IMR-90 (cell line): ENCODE measurements at regions not wholly inside any gene's neighbourhood (a gene's known extent, or its start where the extent isn't known, plus 50 kb on each side); places are given as distances from the start of the nearest gene placed in this dataset.

Experiments used
- ATAC-seq: fragments of 200-7000 bp; cut with Tn5 transposase; 2 replicates; pipeline ENCODE4 v1.9.1; 2020; ENCODE audit warnings: low read depth, mild to moderate bottlenecking, moderate library complexity
- BruUV-seq: library from RNA; stranded (reverse); fragments of 400-500 nt; replicated peaks from 2 replicates; lab custom pipeline; 2021; lab: Mats Ljungman, UMichigan
- CTCF ChIA-PET: fragments of 300-600 bp; formaldehyde crosslinking; extraction: SDS; loops from one replicate; lab custom pipeline; 2021; ENCODE audit warnings: antibody characterized with exemption; lab: Yijun Ruan, JAX
- POLR2A ChIA-PET: fragments of 300-600 bp; sonication (Branson Sonifier 250); formaldehyde crosslinking; loops from one replicate; lab custom pipeline; 2022; ENCODE audit warnings: antibody characterized with exemption; ENCODE audit not compliant: unreplicated experiment; lab: Charles Lee
- DNase-seq: peaks from one replicate; pipeline ENCODE4 v3.0.0; 2013
- H2AFZ ChIP-seq: replicated peaks from 2 replicates; pipeline ENCODE3; 2013; ENCODE audit warnings: low read length, mild to moderate bottlenecking; ENCODE audit not compliant: poor library complexity
- H2AK5ac ChIP-seq: 2 replicates; pipeline ENCODE4 v1.6.1; 2013; ENCODE audit warnings: low read depth, low read length, inconsistent platforms
- H2AK9ac ChIP-seq: replicated peaks from 2 replicates; pipeline ENCODE3; 2013; ENCODE audit warnings: mild to moderate bottlenecking, low read depth, low read length, moderate library complexity; ENCODE audit not compliant: poor library complexity
- H2BK120ac ChIP-seq: 2 replicates; pipeline ENCODE4 v1.6.1; 2013; ENCODE audit warnings: low read depth, low read length, inconsistent platforms
- H2BK15ac ChIP-seq: 3 replicates; pipeline ENCODE4 v1.6.1; 2013; ENCODE audit warnings: low read depth, low read length, inconsistent platforms
- H2BK20ac ChIP-seq: 2 replicates; pipeline ENCODE4 v1.6.1; 2013; ENCODE audit warnings: low read depth, mild to moderate bottlenecking, inconsistent platforms, low read length, moderate library complexity
- H2BK5ac ChIP-seq: 2 replicates; pipeline ENCODE4 v1.6.1; 2013; ENCODE audit warnings: mild to moderate bottlenecking, low read depth, low read length, inconsistent platforms; ENCODE audit not compliant: poor library complexity, severe bottlenecking
- H3K14ac ChIP-seq: replicated peaks from 2 replicates; pipeline ENCODE4 v1.6.1; 2013; ENCODE audit warnings: low read depth, low read length, inconsistent platforms
- H3K18ac ChIP-seq: 2 replicates; pipeline ENCODE4 v1.6.1; 2013; ENCODE audit warnings: low read depth, low read length, control low read depth
- H3K23ac ChIP-seq: 2 replicates; pipeline ENCODE4 v1.6.1; 2013; ENCODE audit warnings: low read depth, low read length, inconsistent platforms
- H3K27ac ChIP-seq: 2 replicates; pipeline ENCODE4 v1.5.1; 2013; ENCODE audit warnings: mild to moderate bottlenecking, control low read depth, low read length; ENCODE audit not compliant: insufficient read depth
- H3K27me3 ChIP-seq: 2 replicates; pipeline ENCODE4 v1.6.1; 2013; ENCODE audit warnings: low read length; ENCODE audit not compliant: control insufficient read depth, insufficient read depth
- H3K36me3 ChIP-seq: 2 replicates; pipeline ENCODE4 v1.6.1; 2013; ENCODE audit warnings: low read length, mixed read lengths; ENCODE audit not compliant: control insufficient read depth, insufficient read depth
- H3K4ac ChIP-seq: 2 replicates; pipeline ENCODE4 v1.6.1; 2013; ENCODE audit warnings: low read depth, low read length, inconsistent platforms
- H3K4me1 ChIP-seq: 2 replicates; pipeline ENCODE4 v1.6.1; 2013; ENCODE audit warnings: low read length, mixed read lengths; ENCODE audit not compliant: control insufficient read depth, insufficient read depth
- H3K4me2 ChIP-seq: 2 replicates; pipeline ENCODE4 v1.6.1; 2013; ENCODE audit warnings: low read depth, mild to moderate bottlenecking, control low read depth, low read length, moderate library complexity
- H3K4me3 ChIP-seq: 2 replicates; pipeline ENCODE4 v1.5.1; 2013; ENCODE audit warnings: low read depth, mild to moderate bottlenecking, control low read depth, low read length, moderate library complexity; ENCODE audit not compliant: insufficient read depth
- H3K56ac ChIP-seq: 2 replicates; pipeline ENCODE4 v1.6.1; 2013; ENCODE audit warnings: low read length, inconsistent platforms; ENCODE audit not compliant: insufficient read depth; ENCODE audit errors: extremely low read depth
- H3K79me1 ChIP-seq, 2 experiments: 2 replicates each; pipeline ENCODE4 v1.6.1; 2013; ENCODE audit warnings: low read length in 2 of 2, inconsistent platforms in 1 of 2, low read depth in 1 of 2
- H3K9ac ChIP-seq: 2 replicates; pipeline ENCODE4 v1.6.1; 2013; ENCODE audit warnings: low read depth, low read length, control low read depth
- H3K9me1 ChIP-seq: 2 replicates; pipeline ENCODE4 v1.6.1; 2013; ENCODE audit warnings: low read length, inconsistent platforms; ENCODE audit not compliant: insufficient read depth
- H3K9me3 ChIP-seq: 2 replicates; pipeline ENCODE4 v1.6.1; 2013; ENCODE audit warnings: low read length; ENCODE audit not compliant: control insufficient read depth, insufficient read depth
- H4K20me1 ChIP-seq: 2 replicates; pipeline ENCODE4 v1.6.1; 2013; ENCODE audit warnings: low read length, inconsistent platforms; ENCODE audit not compliant: insufficient read depth
- H4K5ac ChIP-seq: 2 replicates; pipeline ENCODE4 v1.6.1; 2013; ENCODE audit warnings: mild to moderate bottlenecking, low read depth, low read length, control low read depth
- H4K8ac ChIP-seq, 2 experiments: 2 replicates each; pipeline ENCODE4 v1.6.1; 2013; ENCODE audit warnings: low read depth in 2 of 2, low read length in 2 of 2, control low read depth in 1 of 2, inconsistent platforms in 1 of 2
- H4K91ac ChIP-seq: 2 replicates; pipeline ENCODE4 v1.6.1; 2013; ENCODE audit warnings: low read depth, low read length, inconsistent platforms; ENCODE audit not compliant: insufficient read depth
- BHLHE40 ChIP-seq: fragments of 150-350 bp; IDR thresholded peaks from 2 replicates; pipeline ENCODE4 v1.6.1; 2016; ENCODE audit warnings: mild to moderate bottlenecking, low read depth, low read length
- CHD1 ChIP-seq: IDR thresholded peaks from 2 replicates; pipeline ENCODE4 v1.6.1; 2012; ENCODE audit warnings: low read depth, low read length, improper control_type of control experiment
- FOS ChIP-seq: fragments of 150-350 bp; IDR thresholded peaks from 2 replicates; pipeline ENCODE4 v1.6.1; 2016; ENCODE audit warnings: low read depth, low read length
- MAFK ChIP-seq: IDR thresholded peaks from 2 replicates; pipeline ENCODE4 v1.6.1; 2012; ENCODE audit warnings: low read depth, low read length, improper control_type of control experiment
- MXI1 ChIP-seq: IDR thresholded peaks from 2 replicates; pipeline ENCODE4 v1.6.1; 2012; ENCODE audit warnings: low read depth, mild to moderate bottlenecking, low read length, moderate library complexity, borderline replicate concordance
- POLR2A ChIP-seq: IDR thresholded peaks from 2 replicates; pipeline ENCODE4 v1.6.1; 2012; ENCODE audit warnings: mild to moderate bottlenecking, low read depth, low read length
- RAD21 ChIP-seq: IDR thresholded peaks from 2 replicates; pipeline ENCODE4 v1.6.1; 2012; ENCODE audit warnings: low read length, improper control_type of control experiment
- SMC3 ChIP-seq: fragments of 150-350 bp; IDR thresholded peaks from 2 replicates; pipeline ENCODE4 v1.6.1; 2016; ENCODE audit warnings: low read depth, mild to moderate bottlenecking, antibody characterized with exemption, low read length, moderate library complexity
- whole genome bisulfite sequencing, 2 experiments: methylation state at CpG; one replicate each; pipeline versions ENCODE4 v1.1.5 to v1.1.7; 2013; ENCODE audit warnings: missing lambda C conversion rate in 2 of 2; ENCODE audit not compliant: insufficient read length in 1 of 2; ENCODE audit errors: extremely low coverage in 2 of 2; 5-methylcytosine and 5-hydroxymethylcytosine counted together
- dilution Hi-C: fragments of 300-500 bp; cut with HindIII; formaldehyde crosslinking; loops from one replicate; pipeline ENCODE4 v1.14.3; 2018; ENCODE audit warnings: low sequenced_read_pairs; ENCODE audit not compliant: unreplicated experiment
- in situ Hi-C: fragments of 300-500 bp; cut with MboI; formaldehyde crosslinking; loops from 3 replicates; pipeline ENCODE4 v1.14.3; 2019; ENCODE audit warnings: low sequenced_read_pairs, inconsistent platforms, mixed read lengths
- intact Hi-C: fragments of 100-400 bp; cut with micrococcal nuclease; formaldehyde crosslinking; loops from 2 replicates; pipeline ENCODE4 v1.10.0; 2022
- TF ChIP-seq, protein P1 (sequence below): fragments of 150-350 bp; IDR thresholded peaks from 2 replicates; pipeline ENCODE4 v1.6.1; 2017; ENCODE audit warnings: mild to moderate bottlenecking, antibody characterized with exemption, low read length, low read depth

DNA sequence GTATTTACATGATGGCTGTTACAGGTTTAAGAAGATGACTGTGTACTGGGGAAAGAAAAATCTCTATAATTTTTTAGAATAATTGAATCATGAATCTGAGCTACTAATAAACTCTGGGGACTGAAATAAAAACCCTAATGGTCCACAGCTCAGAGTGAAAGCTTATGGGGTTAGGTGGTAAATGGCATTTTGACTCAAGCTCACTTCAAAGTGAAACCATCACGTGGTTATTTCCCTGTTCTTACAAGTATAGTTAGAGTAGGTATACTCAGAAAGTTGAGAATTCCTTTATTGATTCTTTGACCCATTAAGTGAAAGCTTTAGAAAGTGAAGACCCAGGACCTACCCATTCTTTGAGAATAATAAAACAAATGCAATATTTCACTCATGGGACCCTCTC, 626.2 kb upstream of the SETBP1 start:
- BruUV-seq, result no TSS peak
- no peak overlapping the region for H3K23ac ChIP-seq
- no peak overlapping the region for H2BK5ac ChIP-seq
- no peaks in the 10 kb centered on the region for H3K27me3 ChIP-seq
- H3K9me3 ChIP-seq, result no peaks in the 10 kb centered on the region
- no peak overlapping the region for H2BK20ac ChIP-seq
- H4K5ac ChIP-seq, result no peak overlapping the region
- dilution Hi-C loops, result no loop called here
- H2BK120ac ChIP-seq, result no peak overlapping the region
- no peak overlapping the region for H4K8ac ChIP-seq
- no peaks in the 10 kb centered on the region for H3K9me1 ChIP-seq
- H3K36me3 ChIP-seq, result no peaks in the 10 kb centered on the region
- H3K27ac ChIP-seq, result no peak overlapping the region
- in situ Hi-C loops, result no loop called here
- H3K4me3 ChIP-seq, result no peak overlapping the region
- no peak overlapping the region for H3K4ac ChIP-seq
- H2AK9ac ChIP-seq, result no peak overlapping the region
- no peaks in the 10 kb centered on the region for H3K79me1 ChIP-seq
- ATAC-seq, result no peak
- H3K14ac ChIP-seq, result no peak overlapping the region
- H2BK15ac ChIP-seq, result no peak overlapping the region
- intact Hi-C loops, result no loop called here
- H3K56ac ChIP-seq, result no peak overlapping the region
- H3K4me1 ChIP-seq, result no peaks in the 10 kb centered on the region
- no peaks in the 10 kb centered on the region for H4K20me1 ChIP-seq
- TF ChIP-seq, protein P1, sequence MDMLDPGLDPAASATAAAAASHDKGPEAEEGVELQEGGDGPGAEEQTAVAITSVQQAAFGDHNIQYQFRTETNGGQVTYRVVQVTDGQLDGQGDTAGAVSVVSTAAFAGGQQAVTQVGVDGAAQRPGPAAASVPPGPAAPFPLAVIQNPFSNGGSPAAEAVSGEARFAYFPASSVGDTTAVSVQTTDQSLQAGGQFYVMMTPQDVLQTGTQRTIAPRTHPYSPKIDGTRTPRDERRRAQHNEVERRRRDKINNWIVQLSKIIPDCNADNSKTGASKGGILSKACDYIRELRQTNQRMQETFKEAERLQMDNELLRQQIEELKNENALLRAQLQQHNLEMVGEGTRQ, result no peak
- no peak for TF ChIP-seq RAD21
- TF ChIP-seq BHLHE40, result no peak
- no peak for TF ChIP-seq FOS
- TF ChIP-seq MXI1, result no peak
- TF ChIP-seq POLR2A, result no peak
- no peak for TF ChIP-seq MAFK
- TF ChIP-seq CHD1, result no peak
- no peak for TF ChIP-seq SMC3
- no CpG with 5 or more reads among the region's 1 CpG for WGBS, 2 experiments
- no peak overlapping the region for H3K18ac ChIP-seq
- H4K91ac ChIP-seq, result no peak overlapping the region
- no peak for DNase-seq
- H3K4me2 ChIP-seq, result no peak overlapping the region
- no peak overlapping the region for H3K9ac ChIP-seq
- ChIA-PET CTCF (interaction anchor here (0.6 kb wide), 1 partner anchor 401 kb away, joined by 3 read pairs; no protein-coding TSS in a partner anchor), POLR2A (no interaction called here)
- no peak overlapping the region for H2AK5ac ChIP-seq
- H2AFZ ChIP-seq, result no peak overlapping the region
